Neural progenitor cell (in vitro differentiated cells): ENCODE measurements at regions not wholly inside any gene's neighbourhood (a gene's known extent, or its start where the extent isn't known, plus 50 kb on each side); places are given as distances from the start of the nearest gene placed in this dataset.

ENCODE experiments used
- DNase-seq: peaks from one replicate; pipeline ENCODE4 v3.0.0-alpha.2; 2016; ENCODE audit warnings: low spot score
- H2AFZ ChIP-seq: fragments of 200-600 bp; sonication (generic); replicated peaks from 2 replicates; pipeline ENCODE4 v1.6.1; 2016; ENCODE audit warnings: antibody characterized with exemption
- H3F3A ChIP-seq: fragments of 200-600 bp; sonication (generic); 2 replicates; pipeline ENCODE4 v1.6.1; 2016; ENCODE audit warnings: antibody characterized with exemption, low read depth
- H3K27ac ChIP-seq: fragments of 200-600 bp; sonication (generic); 2 replicates; pipeline ENCODE4 v1.5.1; 2016; ENCODE audit warnings: mild to moderate bottlenecking
- H3K27me3 ChIP-seq: fragments of 200-600 bp; sonication (generic); 2 replicates; pipeline ENCODE4 v1.6.1; 2016; ENCODE audit warnings: mild to moderate bottlenecking, moderate library complexity
- H3K36me3 ChIP-seq: fragments of 200-600 bp; sonication (generic); 2 replicates; pipeline ENCODE4 v1.5.1; 2016
- H3K4me1 ChIP-seq: fragments of 200-600 bp; sonication (generic); 2 replicates; pipeline ENCODE4 v1.6.1; 2016; ENCODE audit warnings: mixed run types
- H3K4me2 ChIP-seq: fragments of 200-600 bp; sonication (generic); 2 replicates; pipeline ENCODE4 v1.6.1; 2016
- H3K4me3 ChIP-seq: fragments of 200-600 bp; sonication (generic); 2 replicates; pipeline ENCODE4 v1.5.1; 2016
- H3K79me2 ChIP-seq: fragments of 200-600 bp; sonication (generic); 2 replicates; pipeline ENCODE4 v1.6.1; 2016; ENCODE audit warnings: low read depth
- H3K9ac ChIP-seq: fragments of 200-600 bp; sonication (generic); 2 replicates; pipeline ENCODE4 v1.6.1; 2016
- H3K9me3 ChIP-seq: fragments of 200-600 bp; sonication (generic); 2 replicates; pipeline ENCODE4 v1.5.1; 2016; ENCODE audit warnings: low read depth
- H4K20me1 ChIP-seq: fragments of 200-600 bp; sonication (generic); 2 replicates; pipeline ENCODE4 v1.6.1; 2016; ENCODE audit warnings: low read depth
- H3K27ac Mint-ChIP-seq: 3 replicates; pipeline ENCODE4 v1.8.0; 2021; ENCODE audit warnings: mixed read lengths
- H3K27me3 Mint-ChIP-seq: 2 replicates; pipeline ENCODE4 v1.8.0; 2022; ENCODE audit warnings: low read depth, mild to moderate bottlenecking, inconsistent platforms, moderate library complexity, mixed read lengths; ENCODE audit not compliant: insufficient read depth
- H3K36me3 Mint-ChIP-seq: 3 replicates; pipeline ENCODE4 v1.8.0; 2021; ENCODE audit warnings: mixed read lengths
- H3K4me1 Mint-ChIP-seq: 3 replicates; pipeline ENCODE4 v1.8.0; 2021; ENCODE audit warnings: mixed read lengths
- H3K4me3 Mint-ChIP-seq: 3 replicates; pipeline ENCODE4 v1.8.0; 2021; ENCODE audit warnings: mild to moderate bottlenecking, moderate library complexity, mixed read lengths
- H3K9me3 Mint-ChIP-seq: 3 replicates; pipeline ENCODE4 v1.8.0; 2020; ENCODE audit warnings: mixed read lengths
- CTCF ChIP-seq: fragments of 200-600 bp; sonication (generic); IDR thresholded peaks from 2 replicates; pipeline ENCODE4 v1.5.1; 2017; ENCODE audit warnings: antibody characterized with exemption, mild to moderate bottlenecking
- EZH2 ChIP-seq: fragments of 200-600 bp; sonication (generic); IDR thresholded peaks from 2 replicates; pipeline ENCODE4 v1.6.1; 2017; ENCODE audit warnings: antibody characterized with exemption, mild to moderate bottlenecking, moderate library complexity
- EZH2phosphoT487 ChIP-seq: fragments of 200-600 bp; sonication (generic); IDR thresholded peaks from 2 replicates; pipeline ENCODE4 v1.6.1; 2017; ENCODE audit warnings: antibody characterized with exemption

DNA sequence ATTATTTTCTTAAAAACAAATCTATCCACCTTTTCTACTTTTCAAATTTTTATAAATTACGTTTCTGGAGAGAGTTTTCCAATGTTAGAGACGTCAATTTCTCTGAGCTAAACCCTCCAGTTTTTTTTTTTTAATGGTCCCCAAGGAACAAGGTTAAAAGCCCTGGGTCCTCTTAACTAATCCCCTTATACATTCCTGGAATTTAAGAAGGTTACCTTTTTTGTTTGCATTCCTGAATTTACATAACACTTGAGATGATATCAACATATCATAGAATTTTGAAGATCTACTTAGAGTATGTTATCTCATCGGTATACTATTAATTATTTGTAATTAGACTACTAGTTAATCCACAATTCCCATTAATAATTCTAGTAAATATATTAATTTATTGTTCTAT is 662.2 kb upstream of the LRFN5 start:
- TF ChIP-seq EZH2 (no peak), EZH2phosphoT487 (no peak)
- no peak overlapping the region for H3K4me2 ChIP-seq
- no peak overlapping the region for H3K27ac ChIP-seq
- Mint-ChIP-seq H3K27ac (no peak overlapping the region), H3K4me3 (no peak overlapping the region), H3K4me1 (no peaks in the 10 kb centered on the region), H3K36me3 (no peaks in the 10 kb centered on the region), H3K27me3 (no peaks in the 10 kb centered on the region), H3K9me3 (no peaks in the 10 kb centered on the region)
- no peak for DNase-seq
- H3K4me3 ChIP-seq, result no peak overlapping the region
- no peaks in the 10 kb centered on the region for H3K27me3 ChIP-seq
- no peak overlapping the region for H3K9ac ChIP-seq
- no peak overlapping the region for H2AFZ ChIP-seq
- H4K20me1 ChIP-seq, result no peaks in the 10 kb centered on the region
- H3K79me2 ChIP-seq, result no peaks in the 10 kb centered on the region
- no peaks in the 10 kb centered on the region for H3K36me3 ChIP-seq
- no peaks in the 10 kb centered on the region for H3K4me1 ChIP-seq
- no peaks in the 10 kb centered on the region for H3F3A ChIP-seq
- no peaks in the 10 kb centered on the region for H3K9me3 ChIP-seq

DNA sequence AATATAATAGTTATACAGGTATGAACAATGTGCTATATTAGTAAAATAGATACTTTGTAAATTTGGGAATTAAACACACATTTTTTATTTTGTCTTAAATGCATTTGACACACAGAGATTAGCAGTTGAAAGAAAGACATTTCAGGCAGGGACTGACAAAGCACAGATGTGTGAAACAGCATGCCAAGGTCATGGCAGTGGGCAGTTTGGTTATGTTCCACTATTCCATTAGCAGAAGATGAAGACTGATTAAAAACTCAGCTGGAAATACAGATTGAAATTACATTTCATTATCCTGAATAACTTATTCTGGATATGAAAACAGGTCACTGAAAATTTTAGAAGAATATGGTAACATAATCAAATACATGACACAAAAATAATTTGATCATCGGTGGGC is 669.8 kb upstream of the LRFN5 start:
- Mint-ChIP-seq H3K27ac (no peak overlapping the region), H3K4me3 (no peak overlapping the region)
- no peaks in the 10 kb centered on the region for H3K79me2 ChIP-seq

GRCh38 chr14:40920380-40920779 is 686.3 kb upstream of the LRFN5 start:
- H3K9me3 Mint-ChIP-seq, result no peaks in the 10 kb centered on the region
- no peak overlapping the region for H3K27ac Mint-ChIP-seq
- no peaks in the 10 kb centered on the region for H3K36me3 Mint-ChIP-seq
- no peak for TF ChIP-seq EZH2
- TF ChIP-seq EZH2phosphoT487, result no peak
- no peak for TF ChIP-seq CTCF
- H2AFZ ChIP-seq, result no peak overlapping the region
- H3K4me1 Mint-ChIP-seq, result no peaks in the 10 kb centered on the region
- no peak overlapping the region for H3K27ac ChIP-seq
- H4K20me1 ChIP-seq, result no peaks in the 10 kb centered on the region
- no peaks in the 10 kb centered on the region for H3K36me3 ChIP-seq
- no peaks in the 10 kb centered on the region for H3K79me2 ChIP-seq
- no peak overlapping the region for H3K9ac ChIP-seq
- H3K27me3 Mint-ChIP-seq, result no peaks in the 10 kb centered on the region
- no peaks in the 10 kb centered on the region for H3K9me3 ChIP-seq
- no peak overlapping the region for H3K4me2 ChIP-seq
- no peaks in the 10 kb centered on the region for H3K27me3 ChIP-seq
- no peaks in the 10 kb centered on the region for H3F3A ChIP-seq
- H3K4me3 Mint-ChIP-seq, result no peak overlapping the region
- no peaks in the 10 kb centered on the region for H3K4me1 ChIP-seq
- H3K4me3 ChIP-seq, result no peak overlapping the region
- no peak for DNase-seq

More for the DNA sequence above, 669.8 kb upstream of the LRFN5 start:
- H3K36me3 Mint-ChIP-seq, result no peaks in the 10 kb centered on the region
- no peaks in the 10 kb centered on the region for H3K27me3 Mint-ChIP-seq
- Histone ChIP-seq H3K4me2 (no peak overlapping the region), H3K4me3 (no peak overlapping the region), H2AFZ (no peak overlapping the region), H3K4me1 (no peaks in the 10 kb centered on the region), H3K27me3 (no peaks in the 10 kb centered on the region), H3K9ac (no peak overlapping the region), H4K20me1 (no peaks in the 10 kb centered on the region), H3K36me3 (no peaks in the 10 kb centered on the region), H3K27ac (no peak overlapping the region), H3K9me3 (no peaks in the 10 kb centered on the region), H3F3A (no peaks in the 10 kb centered on the region)
- no peaks in the 10 kb centered on the region for H3K9me3 Mint-ChIP-seq
- TF ChIP-seq CTCF, result no peak
- TF ChIP-seq EZH2, result no peak
- no peak for TF ChIP-seq EZH2phosphoT487
- no peak for DNase-seq
- H3K4me1 Mint-ChIP-seq, result no peaks in the 10 kb centered on the region

DNA sequence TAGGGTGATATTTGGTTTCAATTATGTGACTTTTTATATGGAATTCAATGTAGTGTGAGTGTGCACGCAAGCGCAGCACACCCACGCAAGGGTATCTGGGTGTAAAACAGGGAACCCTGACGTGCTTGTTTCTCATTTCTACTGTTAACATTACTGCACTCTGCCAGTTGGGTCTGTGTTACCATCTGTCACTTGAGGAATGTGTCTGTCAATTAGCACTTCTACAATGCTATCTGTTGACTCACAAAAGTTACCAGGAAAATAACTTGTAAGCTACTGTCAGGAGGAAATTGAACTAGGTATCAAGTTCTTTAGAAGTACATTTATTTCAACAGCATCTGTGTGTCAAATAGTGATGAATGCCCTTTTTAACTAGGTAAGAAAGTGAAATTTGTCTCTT is 695.5 kb upstream of the LRFN5 start:
- Histone ChIP-seq H3K79me2 (no peaks in the 10 kb centered on the region), H3K4me3 (no peak overlapping the region), H3F3A (no peaks in the 10 kb centered on the region), H2AFZ (no peak overlapping the region), H3K27ac (no peak overlapping the region), H3K36me3 (no peaks in the 10 kb centered on the region), H3K9ac (no peak overlapping the region), H3K4me2 (no peak overlapping the region), H4K20me1 (no peaks in the 10 kb centered on the region), H3K4me1 (peaks cover 4% of the 10 kb centered on the region), H3K27me3 (no peaks in the 10 kb centered on the region), H3K9me3 (no peaks in the 10 kb centered on the region)
- H3K9me3 Mint-ChIP-seq, result no peaks in the 10 kb centered on the region
- H3K27ac Mint-ChIP-seq, result no peak overlapping the region
- no peaks in the 10 kb centered on the region for H3K27me3 Mint-ChIP-seq
- no peak overlapping the region for H3K4me3 Mint-ChIP-seq
- TF ChIP-seq EZH2phosphoT487, result no peak
- TF ChIP-seq CTCF, result no peak
- no peak for TF ChIP-seq EZH2
- DNase-seq, result no peak
- no peaks in the 10 kb centered on the region for H3K4me1 Mint-ChIP-seq
- H3K36me3 Mint-ChIP-seq, result no peaks in the 10 kb centered on the region
